SIG-M5 treated with dmso at 0.1 percent for 504 hours (cell line): ENCODE measurements at regions not wholly inside any gene's neighbourhood (a gene's known extent, or its start where the extent isn't known, plus 50 kb on each side); places are given as distances from the start of the nearest gene placed in this dataset.
"Not testable (repeated sequence)": the region's sequence is repeated elsewhere in the genome, so short reads cannot be mapped to it uniquely, and the experiment has no call there.

ENCODE experiments used
- DNase-seq: peaks from one replicate; lab custom pipeline; 2025; ENCODE audit not compliant: unreplicated experiment; lab: John Stamatoyannopoulos, UW

DNA sequence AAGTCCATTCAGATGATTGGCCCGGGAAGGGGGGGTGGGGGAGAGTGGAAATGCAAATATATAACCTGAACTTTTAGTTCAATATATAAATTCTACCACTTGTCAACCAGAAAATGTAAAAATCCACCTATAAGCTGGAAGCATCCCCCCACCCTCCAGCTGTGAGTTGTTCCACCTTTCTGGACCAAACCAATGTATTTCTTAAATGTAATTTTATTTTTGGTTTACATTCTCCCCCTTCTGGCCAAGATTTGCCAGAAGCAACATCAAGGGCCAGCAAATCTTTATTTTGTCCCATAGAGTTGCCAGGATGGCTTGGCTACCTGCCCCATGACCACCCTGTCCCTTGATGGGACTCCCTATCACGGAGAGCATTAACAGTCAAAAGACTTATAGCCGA is 545.7 kb downstream of the TBL1XR1 start:
- no peak for DNase-seq

DNA sequence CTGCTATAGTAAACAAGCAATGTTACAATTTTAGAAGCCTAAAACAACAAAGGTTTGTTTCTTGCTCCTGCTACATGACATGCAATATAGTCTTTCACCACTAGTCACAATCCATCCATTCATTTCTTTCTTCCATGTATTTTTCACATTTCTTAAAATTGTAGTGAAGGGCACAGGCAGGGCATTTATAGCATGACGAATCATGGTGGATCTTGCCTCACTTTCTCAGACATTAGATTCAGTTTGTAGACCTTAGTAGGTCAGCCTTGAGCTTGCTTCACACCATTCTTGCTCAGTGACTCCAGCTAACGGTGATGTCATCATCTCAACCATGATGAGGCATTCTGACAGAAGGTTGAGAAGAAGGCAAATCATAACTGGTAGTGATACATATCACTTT is 546.8 kb downstream of the TBL1XR1 start:
- no peak for DNase-seq

DNA sequence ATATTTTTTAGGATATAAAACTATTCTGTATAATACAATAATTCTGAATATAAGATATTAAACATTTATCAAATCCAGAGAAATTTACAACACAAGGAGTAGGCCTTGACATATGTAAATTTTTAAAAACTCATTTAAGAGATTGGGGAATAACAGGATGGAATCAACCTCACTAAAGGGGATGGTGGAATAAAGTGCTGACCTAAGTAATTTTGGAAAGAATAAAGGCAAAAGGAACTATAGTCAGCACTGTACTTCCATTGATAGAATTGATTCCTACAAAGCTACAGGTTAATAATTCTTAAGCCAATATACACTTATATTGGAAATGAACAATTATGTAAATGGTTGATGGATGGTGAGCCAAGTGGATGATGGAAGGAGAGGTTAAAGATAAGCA is 549.3 kb downstream of the TBL1XR1 start:
- no peak for DNase-seq

DNA sequence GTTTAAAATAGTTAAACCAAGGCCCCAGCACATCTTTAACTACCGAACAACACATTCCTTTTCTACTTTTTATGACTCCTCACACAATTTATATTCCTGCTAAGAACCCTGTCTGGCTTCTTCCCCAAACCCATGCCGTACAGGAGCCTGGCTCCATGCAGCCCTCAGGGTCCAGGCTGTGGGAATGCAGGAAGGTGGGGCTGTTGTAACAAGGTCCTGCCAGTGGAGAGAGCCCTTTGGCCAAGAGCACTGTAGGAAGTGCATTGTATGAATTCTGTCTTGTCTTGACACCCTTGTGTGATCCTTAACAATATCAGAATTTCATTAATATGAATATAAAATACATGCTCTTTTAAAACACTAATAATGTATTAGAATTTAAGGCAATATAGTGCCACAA is 563.8 kb downstream of the TBL1XR1 start:
- no peak for DNase-seq

DNA sequence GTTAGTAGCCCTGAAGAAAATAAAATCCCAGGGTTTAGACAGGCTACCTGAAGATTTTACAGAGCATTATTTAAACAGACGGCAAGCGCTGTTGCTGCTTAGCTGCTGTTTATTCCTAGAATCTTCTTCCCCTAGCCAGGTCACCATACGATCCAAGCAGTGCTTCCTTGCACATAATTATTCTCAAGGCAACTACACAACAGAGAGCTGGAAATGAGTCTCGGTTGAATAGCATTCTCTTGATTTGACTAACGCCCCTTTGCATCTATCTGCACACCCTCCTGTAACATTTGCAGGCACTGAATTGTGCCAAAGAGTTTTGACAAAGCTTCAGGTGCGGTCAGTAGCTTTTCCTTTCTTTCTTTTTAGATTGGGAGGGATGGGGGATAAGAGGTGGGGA is 564.4 kb downstream of the TBL1XR1 start:
- no peak for DNase-seq

DNA sequence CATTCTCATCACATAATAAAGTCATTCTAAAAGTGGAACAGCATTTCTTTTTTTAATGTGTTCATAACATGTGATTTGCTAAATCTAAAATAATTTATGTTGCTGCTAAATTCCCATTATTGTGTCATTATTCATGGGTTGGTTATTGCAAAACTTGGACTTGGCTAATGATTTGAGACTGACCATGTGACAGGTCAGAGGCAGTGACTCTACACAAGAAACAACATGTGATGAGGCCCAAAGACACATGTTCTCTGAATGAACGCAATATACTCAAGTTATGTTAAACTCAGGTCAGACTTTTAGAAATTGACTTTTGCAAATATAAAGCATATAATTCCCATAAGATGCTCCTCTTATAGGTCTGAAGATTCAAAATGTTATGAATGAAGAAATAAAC is 566.1 kb downstream of the TBL1XR1 start:
- DNase-seq = no peak

DNA sequence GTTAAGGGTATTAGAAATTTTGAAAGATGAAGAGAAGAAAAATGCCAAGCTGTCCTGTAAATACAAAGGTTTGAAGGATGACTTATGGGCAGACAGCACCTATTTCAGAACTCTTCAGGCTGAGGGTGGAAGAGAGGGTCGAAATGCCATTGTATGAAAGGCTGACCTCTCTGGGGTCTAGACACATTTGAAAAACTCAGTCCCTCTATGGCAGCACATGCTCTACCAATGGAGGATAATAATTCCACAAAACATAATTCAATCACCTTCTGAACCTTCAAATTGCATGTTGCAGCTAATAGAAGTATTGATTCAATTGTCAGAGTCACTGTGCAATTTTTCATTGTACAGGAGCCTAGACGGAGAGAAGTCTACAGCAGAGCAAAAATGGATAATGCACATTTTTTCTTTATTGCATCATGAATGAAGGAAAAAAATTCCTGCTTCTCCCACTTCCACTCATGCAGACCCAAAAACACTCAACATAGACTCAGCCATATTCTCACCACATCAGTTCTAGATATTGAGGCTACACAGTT is 569.1 kb downstream of the TBL1XR1 start:
- DNase-seq = no peak

DNA sequence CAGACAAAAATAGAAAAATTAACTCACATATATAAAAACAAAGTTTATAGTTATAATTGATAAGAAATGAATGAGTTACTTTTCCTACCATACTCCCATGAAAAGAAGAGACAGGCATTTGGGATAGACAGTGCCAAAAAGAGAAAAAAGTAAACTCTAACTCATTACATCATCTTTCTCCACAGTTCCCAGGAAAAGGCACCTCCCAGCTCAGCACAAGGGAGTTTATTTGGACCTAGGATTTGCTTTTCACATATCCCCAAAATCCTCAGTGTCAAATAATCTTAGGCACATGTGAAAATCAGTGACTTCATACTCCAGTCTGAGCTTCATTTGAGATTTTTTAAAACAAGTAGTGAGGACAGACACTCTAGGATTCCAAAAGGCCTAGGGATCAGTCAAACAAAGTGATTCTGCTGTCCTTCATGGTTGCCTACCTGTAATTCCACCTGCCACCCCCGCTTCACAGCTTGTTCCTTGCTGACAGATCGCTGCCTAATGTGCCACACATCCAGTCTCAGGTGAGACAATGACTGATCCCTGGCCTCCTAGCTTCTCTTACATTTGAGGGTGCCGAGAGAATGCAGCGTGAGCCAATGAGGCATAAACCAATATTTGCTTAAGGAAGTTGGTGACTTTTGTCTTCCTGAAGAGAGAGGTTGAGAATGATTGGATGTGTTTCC is 573.7 kb downstream of the TBL1XR1 start:
- DNase-seq = no peak

DNA sequence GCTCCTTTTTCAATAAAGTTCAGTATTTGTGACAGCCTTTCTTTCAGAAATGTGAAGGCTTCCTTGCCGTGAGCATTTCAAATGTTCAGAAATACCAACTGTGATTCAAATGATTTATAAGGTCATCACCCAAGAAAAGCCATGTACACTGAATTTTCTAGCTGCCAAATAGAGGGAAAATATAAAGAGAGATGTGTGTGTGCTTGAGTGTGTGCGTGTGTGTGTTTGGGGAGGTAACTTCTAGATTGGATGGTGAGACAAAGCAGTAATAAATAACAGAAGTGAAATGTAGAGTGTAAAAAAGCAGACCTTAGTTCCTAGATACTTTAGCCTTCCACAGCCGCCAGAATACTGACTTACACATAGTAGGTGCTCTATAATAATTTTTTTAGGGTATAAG is 577.4 kb downstream of the TBL1XR1 start:
- no peak for DNase-seq

DNA sequence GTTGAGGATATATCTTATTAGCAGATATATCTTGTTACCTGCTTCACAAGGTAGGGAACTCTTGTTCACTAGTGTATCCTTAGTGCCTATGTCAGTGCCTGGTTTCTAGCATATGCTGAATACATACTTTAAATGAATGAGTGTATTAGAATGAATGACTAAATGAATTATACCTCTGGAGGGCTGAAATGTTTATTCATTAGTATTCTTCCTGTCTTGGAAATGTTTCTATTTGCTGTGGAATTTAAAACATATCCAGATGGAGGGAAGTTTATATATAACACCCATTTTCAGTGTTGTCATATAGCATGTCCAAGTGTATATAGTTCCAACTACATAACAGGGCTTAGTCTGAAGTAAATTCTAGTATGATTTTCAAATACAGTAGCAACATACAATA is 581.5 kb downstream of the TBL1XR1 start:
- DNase-seq = no peak

DNA sequence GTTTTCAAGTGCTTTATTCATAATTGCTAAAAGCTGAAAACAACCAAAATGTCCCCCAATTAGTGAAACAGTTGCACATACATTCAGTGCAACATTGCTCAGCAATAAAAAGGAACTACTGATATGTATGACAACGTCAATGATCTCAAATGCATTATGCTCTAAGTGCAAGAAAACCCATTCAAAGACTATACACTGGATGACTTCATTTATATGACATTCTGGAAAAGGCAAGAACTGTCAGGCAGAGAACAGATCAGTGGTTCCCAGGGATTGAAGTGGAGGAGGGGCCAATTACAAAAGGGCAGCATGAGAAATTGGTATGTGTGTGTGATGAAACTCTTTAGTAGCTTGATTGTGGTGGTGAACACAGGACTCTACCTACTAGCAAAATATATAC is 585.6 kb downstream of the TBL1XR1 start:
- no peak for DNase-seq

DNA sequence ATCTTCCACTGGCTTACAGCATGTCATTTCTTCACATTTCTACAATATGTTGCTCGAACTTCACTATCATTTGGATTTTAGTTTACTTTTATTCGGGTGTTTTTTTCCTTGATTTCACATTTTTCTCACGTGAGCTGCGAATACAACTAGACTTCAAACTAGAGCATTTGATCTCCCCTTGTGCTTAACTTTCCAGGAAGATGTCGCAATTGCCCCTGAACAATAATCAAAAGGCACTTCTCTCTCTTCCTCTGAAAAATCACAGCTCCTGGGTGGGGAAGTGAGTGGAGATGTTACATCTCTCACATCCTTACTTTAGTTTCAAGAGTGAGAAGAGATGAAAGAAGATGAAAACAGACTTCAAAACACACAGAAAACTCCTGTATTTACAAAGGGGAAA is 587.9 kb downstream of the TBL1XR1 start:
- no peak for DNase-seq

DNA sequence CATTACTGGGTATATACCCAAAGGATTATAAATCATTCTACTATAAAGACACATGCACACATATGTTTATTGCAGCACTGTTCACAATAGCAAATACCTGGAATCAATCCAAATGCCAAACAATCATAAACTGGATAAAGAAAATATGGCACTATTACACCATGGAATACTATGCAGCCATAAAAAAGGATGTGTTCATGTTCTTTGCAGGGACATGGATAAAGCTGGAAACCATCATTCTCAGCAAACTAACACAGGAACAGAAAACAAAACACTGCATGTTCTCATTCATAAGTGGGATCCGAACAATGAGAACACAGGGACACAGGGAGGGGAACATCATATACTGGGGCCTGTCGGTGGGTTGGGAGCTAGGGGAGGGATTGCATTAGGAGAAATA is 591.7 kb downstream of the TBL1XR1 start:
- not testable (repeated sequence) for DNase-seq

DNA sequence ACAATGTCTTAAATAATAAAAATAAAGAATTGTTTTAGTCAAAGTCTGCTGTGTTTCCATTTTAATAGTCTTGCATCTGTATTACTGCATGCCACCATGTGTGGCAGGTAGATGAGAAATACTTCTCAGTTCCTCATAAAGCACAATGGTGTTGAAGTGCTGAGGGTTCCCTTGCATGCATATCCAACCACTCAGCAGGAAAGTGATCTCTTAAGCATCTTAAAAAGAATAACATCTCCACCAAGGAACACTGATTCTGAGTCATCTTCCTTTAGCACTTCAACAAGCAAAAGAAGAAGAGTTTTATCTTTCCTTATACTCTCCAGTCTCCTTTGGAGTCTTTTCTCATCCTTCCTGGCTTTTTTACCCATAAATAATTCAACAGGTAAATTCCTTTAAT is 602.0 kb downstream of the TBL1XR1 start:
- DNase-seq = no peak

DNA sequence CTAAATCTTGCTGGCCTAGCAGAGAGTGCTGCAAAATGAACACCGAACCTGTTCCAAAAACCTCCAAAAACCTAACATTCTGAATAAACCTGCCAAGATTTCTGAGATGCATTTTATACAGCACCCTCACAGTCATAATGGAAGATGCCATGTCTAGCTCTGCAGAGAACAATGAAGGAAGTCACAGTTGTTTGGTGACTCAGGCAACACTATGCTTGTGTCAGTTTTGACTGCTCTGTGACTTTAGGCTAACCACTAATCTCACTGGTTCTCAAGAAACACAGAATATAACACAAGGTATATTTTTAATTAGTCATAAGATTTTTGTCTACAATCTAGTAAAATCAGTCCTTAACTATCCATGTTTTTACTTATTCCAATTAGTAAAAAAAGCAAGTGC is 606.6 kb downstream of the TBL1XR1 start:
- no peak for DNase-seq

DNA sequence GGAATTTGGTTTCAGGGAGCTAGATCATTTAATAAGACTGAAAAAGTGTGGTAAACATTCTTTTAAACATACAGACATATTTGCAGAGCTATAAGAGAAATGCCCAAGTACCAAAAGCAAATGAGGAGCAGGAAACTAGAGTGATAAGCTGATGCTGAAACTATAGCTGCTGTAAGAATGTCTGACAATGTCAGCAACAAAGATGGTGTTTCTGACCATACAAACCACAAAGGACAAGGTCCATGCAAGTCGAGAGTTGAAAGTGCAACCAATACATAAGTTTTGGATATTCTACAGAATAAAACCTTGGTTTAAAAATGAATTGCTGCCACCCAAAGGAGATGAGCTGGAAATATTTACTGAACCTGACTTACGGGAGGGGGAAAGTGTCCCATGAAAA is 610.2 kb downstream of the TBL1XR1 start:
- DNase-seq = no peak

DNA sequence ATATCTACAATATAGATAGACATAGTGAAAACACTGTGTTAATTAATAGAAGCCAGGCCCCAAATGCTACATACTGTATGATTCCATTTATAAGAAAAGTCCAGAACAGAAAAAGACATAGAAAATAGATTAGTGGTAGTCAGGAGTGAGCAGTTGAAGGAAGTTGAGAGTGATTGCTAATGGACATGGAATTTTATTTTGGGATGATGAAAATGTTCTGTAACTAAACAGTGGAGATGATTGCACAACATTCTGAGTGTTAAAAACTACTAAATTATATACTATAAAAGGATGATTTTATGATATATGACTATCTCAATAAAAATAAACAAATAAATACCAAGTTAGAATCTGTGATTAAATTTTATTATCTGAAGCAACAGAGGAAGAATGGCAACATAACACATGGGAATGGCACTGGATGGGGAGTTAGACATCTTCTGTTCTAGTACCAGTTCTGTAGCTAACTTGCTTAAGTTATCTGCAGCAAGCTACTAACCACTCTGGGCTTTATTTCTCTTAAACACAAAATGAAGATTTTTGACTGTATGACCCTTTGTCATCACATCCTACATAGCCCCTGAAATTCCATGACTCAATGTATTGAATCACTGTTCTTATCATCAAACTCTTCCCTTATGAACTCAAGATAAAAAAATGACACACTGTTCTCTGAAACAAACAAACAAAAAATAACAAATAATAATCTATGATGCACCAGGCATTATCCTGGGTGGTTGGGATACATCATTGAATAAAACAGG is 612.7 kb downstream of the TBL1XR1 start:
- no peak for DNase-seq

DNA sequence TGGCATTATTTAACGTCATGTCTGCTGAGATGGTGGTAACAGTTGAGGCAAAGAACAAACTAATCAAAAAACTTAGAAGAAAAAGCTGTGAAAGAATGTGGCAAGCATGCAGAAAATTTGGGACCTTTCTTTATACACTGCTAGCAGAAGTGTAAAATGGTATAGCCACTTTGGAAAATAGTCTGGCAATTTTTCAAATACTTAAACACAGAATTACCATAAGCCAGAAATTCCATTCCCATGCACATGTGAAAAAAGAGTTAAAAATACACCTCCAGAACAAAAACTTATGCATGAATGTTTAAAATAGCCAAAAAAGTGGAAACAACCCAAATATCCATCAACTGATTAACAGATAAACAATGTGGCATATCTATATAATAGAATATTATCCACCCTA is 613.3 kb downstream of the TBL1XR1 start:
- DNase-seq = no peak

DNA sequence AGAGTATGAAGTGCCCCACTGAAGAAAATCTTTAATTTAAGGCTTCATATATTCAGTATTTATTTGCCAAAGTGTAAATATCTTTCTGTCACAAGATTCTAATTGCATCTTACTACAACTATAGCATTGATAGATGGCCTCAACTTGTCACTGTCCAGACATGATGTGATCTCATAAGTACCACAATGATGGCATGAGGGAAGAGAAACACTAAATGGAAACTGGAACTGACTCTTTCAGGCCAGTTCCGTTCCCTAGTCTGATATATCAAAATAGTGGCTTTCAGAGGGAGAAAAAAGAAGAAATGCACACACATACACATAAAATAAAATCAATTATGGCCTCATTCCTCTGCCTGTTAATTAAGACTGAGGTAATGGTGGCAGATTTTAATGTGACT is 615.7 kb downstream of the TBL1XR1 start:
- DNase-seq = no peak

DNA sequence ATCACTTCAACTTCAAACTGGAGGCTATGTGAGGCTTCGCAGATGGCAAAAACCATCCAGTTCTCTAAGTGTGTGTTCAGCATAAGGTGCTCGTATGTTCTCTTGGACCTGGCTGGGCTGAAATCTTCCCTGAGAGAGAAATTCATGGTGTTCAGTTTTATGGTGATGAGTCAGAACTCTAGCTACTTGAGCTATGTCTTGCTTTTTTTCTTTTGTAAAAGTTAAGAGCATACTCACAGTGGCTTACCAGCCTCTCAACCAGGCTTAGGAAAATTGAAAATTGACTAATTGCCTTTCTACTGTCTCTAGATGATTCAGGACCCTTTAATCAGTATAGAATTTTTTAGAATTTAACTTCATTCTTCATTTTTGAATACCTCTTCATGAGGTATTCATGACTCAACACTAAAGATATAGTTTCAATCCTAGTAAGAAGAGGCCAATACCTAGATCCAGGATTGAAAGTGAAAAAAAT is 617.5 kb downstream of the TBL1XR1 start:
- no peak for DNase-seq

DNA sequence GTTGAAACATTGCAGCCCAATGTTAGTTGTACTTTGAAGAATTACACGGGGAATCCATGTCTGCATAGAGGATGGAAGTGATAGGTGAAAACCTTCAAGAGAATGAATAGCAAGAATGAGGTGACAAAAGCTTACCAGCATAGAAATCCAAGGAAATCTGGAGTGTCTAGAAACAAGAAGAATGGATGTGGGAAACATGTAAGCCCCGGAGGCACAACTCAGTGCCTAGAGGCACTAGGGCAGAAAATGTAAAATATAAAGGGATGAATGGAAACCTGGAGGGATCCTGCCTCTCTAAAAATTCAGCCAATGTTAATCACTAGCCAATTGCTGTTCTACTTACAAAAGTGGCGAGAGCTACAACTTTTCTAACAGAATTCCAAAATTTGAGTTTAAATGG is 619.0 kb downstream of the TBL1XR1 start:
- no peak for DNase-seq

DNA sequence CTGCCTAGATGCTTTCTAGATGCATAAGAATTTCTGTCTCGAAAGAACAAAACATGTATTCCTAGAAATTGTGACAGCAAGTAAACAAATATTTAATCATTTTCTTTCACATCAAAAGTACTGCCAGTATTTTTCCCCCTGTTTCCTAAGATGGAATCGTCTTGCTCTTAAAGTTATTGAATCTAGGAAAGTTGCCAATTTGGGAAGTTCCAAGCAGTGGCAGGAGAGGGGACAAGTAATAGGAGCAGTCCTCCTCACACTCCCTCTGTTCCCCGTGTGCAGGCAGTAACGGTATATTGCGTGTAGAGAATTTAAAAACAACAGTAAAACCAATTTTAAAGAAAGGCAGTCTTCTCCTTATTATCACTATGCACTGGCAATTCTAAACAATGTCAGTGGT is 619.8 kb downstream of the TBL1XR1 start:
- no peak for DNase-seq
